ENCODE measurements at regions not wholly inside any gene's neighbourhood (a gene's known extent, or its start where the extent isn't known, plus 50 kb on each side); places are given as distances from the start of the nearest gene placed in this dataset.

DNA sequence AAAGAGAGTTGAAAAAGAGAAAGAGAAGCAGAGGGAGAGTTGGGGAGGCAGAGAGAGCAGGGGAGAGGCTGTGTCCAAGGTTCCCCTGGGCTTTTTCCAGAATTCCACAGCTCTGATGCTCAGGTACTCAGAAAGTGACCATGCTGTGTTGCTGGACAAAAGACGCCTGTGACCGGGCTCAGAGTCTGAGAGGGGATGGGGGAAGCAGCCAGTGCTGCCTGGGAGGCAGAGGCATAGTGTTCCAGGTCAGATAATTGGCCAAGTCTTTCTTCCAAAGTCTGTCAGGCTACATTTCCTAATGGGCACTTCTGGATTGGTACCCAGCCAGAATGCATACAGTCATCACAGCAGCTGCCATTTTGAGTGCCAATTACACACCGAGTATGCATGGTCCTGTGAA lies 86.1 kb downstream of the PTPRS start:
- TF ChIP-seq POLR2A (IDR thresholded peaks at IDR 0.05; ENCODE audit: low read depth, low read length) (no peak), TAF1 (IDR thresholded peaks at IDR 0.05; ENCODE audit: low read depth, low read length) (no peak), POLR2AphosphoS5 (IDR thresholded peaks at IDR 0.05; ENCODE audit: low read depth, low read length) (no peak), POU2F2 (IDR thresholded peaks at IDR 0.05; ENCODE audit: low read depth, low read length) (no peak)

Data from GM12891 (cell line).